MM.1S (cell line): ENCODE measurements at regions not wholly inside any gene's neighbourhood (a gene's known extent, or its start where the extent isn't known, plus 50 kb on each side); places are given as distances from the start of the nearest gene placed in this dataset.

ENCODE experiments used
- CTCF ChIP-seq: fragments of 300-600 bp; sonication (generic); IDR thresholded peaks from 2 replicates; pipeline ENCODE4 v1.5.1; 2016; ENCODE audit warnings: antibody characterized with exemption, low read length, mixed read lengths
- EZH2 ChIP-seq: fragments of 300-600 bp; sonication (generic); optimal IDR thresholded peaks from 2 replicates; pipeline ENCODE3; 2017; ENCODE audit warnings: low read depth, mild to moderate bottlenecking, antibody characterized with exemption, low read length, mixed read lengths
- EZH2phosphoT487 ChIP-seq: fragments of 300-600 bp; sonication (generic); IDR thresholded peaks from 2 replicates; pipeline ENCODE4 v1.6.1; 2018; ENCODE audit warnings: antibody characterized with exemption, low read length

GRCh38 chr6:87941556-87942358, 105.9 kb upstream of the SPACA1 start:
- TF ChIP-seq CTCF (no peak), EZH2phosphoT487 (no peak), EZH2 (no peak)
